K562 (cell line): ENCODE measurements at regions not wholly inside any gene's neighbourhood (a gene's known extent, or its start where the extent isn't known, plus 50 kb on each side); places are given as distances from the start of the nearest gene placed in this dataset.

Source experiments
- ATAC-seq: fragments of 200-7000 bp; cut with Tn5 transposase; 3 replicates; pipeline ENCODE4 v1.9.1; 2020; ENCODE audit warnings: moderate library complexity
- BruUV-seq: library from RNA; stranded (reverse); fragments of 400-500 nt; replicated peaks from 2 replicates; lab custom pipeline; 2021; lab: Mats Ljungman, UMichigan
- CTCF ChIA-PET: fragments of 300-600 bp; formaldehyde crosslinking; extraction: SDS; loops from one replicate; lab custom pipeline; 2021; ENCODE audit warnings: low intra/inter-chr PET ratio; lab: Yijun Ruan, JAX
- POLR2A ChIA-PET: fragments of 300-600, 350-650 bp; sonication (Branson Sonifier 250); formaldehyde crosslinking; extraction: SDS; loops from one replicate; lab custom pipeline; 2021; ENCODE audit warnings: antibody characterized with exemption, inconsistent platforms; lab: Yijun Ruan, JAX
- DNase-seq, 4 experiments: peaks; one replicate each; pipeline versions ENCODE4 v3.0.0 to v3.0.0-alpha.2; 2011 to 2018; ENCODE audit warnings: low spot score in 3 of 4, mixed read lengths in 3 of 4; ENCODE audit errors: extremely low read depth in 1 of 4
- FAIRE-seq: peaks from 2 replicates; lab custom pipeline; 2011; peaks lifted over from hg19 to GRCh38; lab: Jason Lieb, UNC
- H2AFZ ChIP-seq: 2 replicates; pipeline ENCODE4 v1.6.0; 2011; ENCODE audit warnings: low read depth, low read length, control low read depth, inconsistent platforms
- H3K27ac ChIP-seq: fragments of 200-600 bp; 3 replicates; pipeline ENCODE4 v1.8.0; 2011; ENCODE audit warnings: low read depth, mild to moderate bottlenecking, control low read depth, inconsistent platforms, low read length, moderate library complexity, mixed read lengths; ENCODE audit errors: extremely low read depth
- H3K27me3 ChIP-seq, 2 experiments: fragments of 300-600 bp in 1 of 2; 2 replicates in 1 of 2; 3 replicates in 1 of 2; pipeline versions ENCODE4 v1.6.0 to v1.8.0; 2011; ENCODE audit warnings: inconsistent platforms in 2 of 2, low read length in 2 of 2, mild to moderate bottlenecking in 1 of 2, mixed read lengths in 1 of 2, moderate library complexity in 1 of 2; ENCODE audit not compliant: control insufficient read depth in 2 of 2, insufficient read depth in 2 of 2
- H3K36me3 ChIP-seq: fragments of 300-600 bp; 3 replicates; pipeline ENCODE4 v1.8.0; 2011; ENCODE audit warnings: mild to moderate bottlenecking, low read length, inconsistent platforms; ENCODE audit not compliant: control insufficient read depth, insufficient read depth
- H3K4me1 ChIP-seq, 2 experiments: fragments of 200-600 bp in 1 of 2; replicated peaks in 1 of 2; 2 replicates in 1 of 2; 3 replicates in 1 of 2; pipeline versions ENCODE4 v1.5.1 to v1.8.0; 2011; ENCODE audit warnings: inconsistent platforms in 2 of 2, low read length in 2 of 2, mild to moderate bottlenecking in 1 of 2, mixed read lengths in 1 of 2, moderate library complexity in 1 of 2; ENCODE audit not compliant: control insufficient read depth in 2 of 2, insufficient read depth in 2 of 2
- H3K4me2 ChIP-seq: 2 replicates; pipeline ENCODE4 v1.6.1; 2011; ENCODE audit warnings: low read length, control low read depth, inconsistent platforms, mixed read lengths; ENCODE audit not compliant: insufficient read depth
- H3K4me3 ChIP-seq: fragments of 200-600 bp; sonication (generic), shearing (Covaris generic); 2 replicates; pipeline ENCODE4 v1.5.1; 2016; ENCODE audit warnings: control low read depth, inconsistent platforms
- H3K79me2 ChIP-seq: fragments of 200-600 bp; 3 replicates; pipeline ENCODE4 v1.8.0; 2011; ENCODE audit warnings: low read length, inconsistent platforms; ENCODE audit not compliant: control insufficient read depth, insufficient read depth
- H3K9ac ChIP-seq, 2 experiments: 2 replicates each; pipeline versions ENCODE4 v1.6.0 to v1.6.1; 2011; ENCODE audit warnings: low read depth in 2 of 2, low read length in 2 of 2, control low read depth in 1 of 2, inconsistent platforms in 1 of 2, mild to moderate bottlenecking in 1 of 2, mixed read lengths in 1 of 2; ENCODE audit not compliant: insufficient read depth in 1 of 2
- H3K9me1 ChIP-seq: one replicate; pipeline ENCODE4 v1.6.0; 2011; ENCODE audit warnings: inconsistent platforms, mild to moderate bottlenecking, low read length, moderate library complexity; ENCODE audit not compliant: control insufficient read depth, insufficient read depth
- H3K9me3 ChIP-seq: replicated peaks from 2 replicates; pipeline ENCODE4 v1.5.1; 2011; ENCODE audit warnings: low read depth, low read length, inconsistent platforms; ENCODE audit not compliant: control insufficient read depth, insufficient read depth
- H4K20me1 ChIP-seq: replicated peaks from 2 replicates; pipeline ENCODE4 v1.6.1; 2011; ENCODE audit warnings: low read length, inconsistent platforms, mixed read lengths; ENCODE audit not compliant: control insufficient read depth, insufficient read depth
- MEF2D ChIP-seq: conservative IDR thresholded peaks from 2 replicates; pipeline ENCODE4 v1.6.1; 2016; ENCODE audit warnings: low read depth, missing genetic modification characterization, missing compliant biosample characterization
- NCOA6 ChIP-seq: fragments of 450-650 bp; IDR thresholded peaks from 2 replicates; pipeline ENCODE4 v1.6.1; 2017; ENCODE audit warnings: mild to moderate bottlenecking
- NUFIP1 ChIP-seq: fragments of 450-650 bp; IDR thresholded peaks from 2 replicates; pipeline ENCODE4 v1.6.1; 2018; ENCODE audit not compliant: partially characterized antibody
- RERE ChIP-seq: sonication (generic); formaldehyde crosslinking; IDR thresholded peaks from 2 replicates; pipeline ENCODE4 v1.8.0; 2023; ENCODE audit warnings: missing genetic modification reagents, mild to moderate bottlenecking, borderline replicate concordance
- RNF2 ChIP-seq: sonication (generic); IDR thresholded peaks from 2 replicates; pipeline ENCODE4 v1.6.1; 2016
- SPI1 ChIP-seq: IDR thresholded peaks from 2 replicates; pipeline ENCODE4 v1.6.1; 2011; ENCODE audit warnings: low read depth, low read length, control low read depth, borderline replicate concordance
- TRIM28 ChIP-seq: fragments of 450-650 bp; IDR thresholded peaks from 2 replicates; pipeline ENCODE4 v1.6.1; 2017
- U2AF1 ChIP-seq: fragments of 200-400 bp; formaldehyde crosslinking; optimal IDR thresholded peaks from 2 replicates; pipeline ENCODE3; 2017; ENCODE audit warnings: mild to moderate bottlenecking, low read depth, low read length, moderate library complexity
- ZFP1 ChIP-seq: fragments of 450-650 bp; formaldehyde crosslinking; IDR thresholded peaks from 2 replicates; pipeline ENCODE4 v1.4.0; 2020; ENCODE audit warnings: mild to moderate bottlenecking, mixed read lengths
- ZNF232 ChIP-seq: sonication (generic); formaldehyde crosslinking; IDR thresholded peaks from 2 replicates; pipeline ENCODE4 v1.8.0; 2022; ENCODE audit warnings: mild to moderate bottlenecking, missing genetic modification reagents
- ZNF699 ChIP-seq: fragments of 250-450 bp; sonication (Bioruptor Pico); IDR thresholded peaks from 2 replicates; pipeline ENCODE4 v1.8.0; 2021; ENCODE audit warnings: mild to moderate bottlenecking, moderate library complexity; ENCODE audit not compliant: insufficient replicate concordance
- WGBS: fragments of 100-300 bp; shearing (Covaris generic); methylation state at CpG from one replicate; pipeline ENCODE4 v1.1.6; 2016; ENCODE audit warnings: low coverage, mixed read lengths; ENCODE audit not compliant: insufficient coverage; ENCODE audit errors: missing lambda C conversion rate; 5-methylcytosine and 5-hydroxymethylcytosine counted together
- in situ Hi-C: fragments of 300-500 bp; cut with MboI; formaldehyde crosslinking; loops from 4 replicates; pipeline ENCODE4 v1.15.0; 2018; ENCODE audit warnings: inconsistent platforms, mixed read lengths
- intact Hi-C: fragments of 100-400 bp; cut with micrococcal nuclease; formaldehyde crosslinking; loops from 2 replicates; pipeline ENCODE4 v1.14.2; 2022

GRCh38 chr14:87756661-87757060 lies 236.3 kb downstream of the GALC start:
- intact Hi-C loops = no loop called here

GRCh38 chr14:87754520-87755223 lies 238.3 kb downstream of the GALC start:
- Histone ChIP-seq H2AFZ (no peak overlapping the region), H3K27me3 (no peaks in the 10 kb centered on the region), H3K9me1 (no peaks in the 10 kb centered on the region), H3K4me2 (no peak overlapping the region), H3K4me1 (no peaks in the 10 kb centered on the region), H3K9ac (no peak overlapping the region), H3K9me3 (no peaks in the 10 kb centered on the region), H3K79me2 (no peaks in the 10 kb centered on the region), H3K36me3 (no peaks in the 10 kb centered on the region), H3K4me3 (no peak overlapping the region), H3K27ac (no peak overlapping the region), H4K20me1 (no peaks in the 10 kb centered on the region)
- intact Hi-C loops = no loop called here
- no peak for FAIRE-seq
- ChIA-PET POLR2A (no interaction called here), CTCF (no interaction called here)
- in situ Hi-C loops = no loop called here
- no peak for DNase-seq
- BruUV-seq = no TSS peak
- WGBS = 0% methylated on average over 7 of the region's 8 CpGs
- no peak for ATAC-seq
- TF ChIP-seq RERE (no peak), ZNF699 (CRISPR knock-in tag) (no peak), U2AF1 (no peak), TRIM28 (no peak), MEF2D (no peak), RNF2 (no peak), ZFP1 (CRISPR knock-in tag) (no peak)

More at GRCh38 chr14:87756661-87757060, 236.3 kb downstream of the GALC start:
- TF ChIP-seq NCOA6 (no peak), ZNF232 (CRISPR knock-in tag) (no peak), NUFIP1 (no peak), SPI1 (no peak)
- BruUV-seq = no TSS peak
- Histone ChIP-seq H3K27ac (no peak overlapping the region), H3K9me3 (no peaks in the 10 kb centered on the region), H3K9me1 (no peaks in the 10 kb centered on the region), H3K79me2 (no peaks in the 10 kb centered on the region), H3K9ac (no peak overlapping the region), H3K4me2 (no peak overlapping the region), H3K4me3 (no peak overlapping the region), H4K20me1 (no peaks in the 10 kb centered on the region), H3K27me3 (no peaks in the 10 kb centered on the region), H3K36me3 (no peaks in the 10 kb centered on the region), H3K4me1 (no peaks in the 10 kb centered on the region), H2AFZ (no peak overlapping the region)
- WGBS = 8% methylated on average over 2 of the region's 2 CpGs
- ChIA-PET POLR2A (no interaction called here), CTCF (no interaction called here)
- no peak for ATAC-seq
- FAIRE-seq = no peak
- in situ Hi-C loops = no loop called here
- no peak for DNase-seq
